GM18508 (cell line): ENCODE measurements at regions not wholly inside any gene's neighbourhood (a gene's known extent, or its start where the extent isn't known, plus 50 kb on each side); places are given as distances from the start of the nearest gene placed in this dataset.
"Not testable (repeated sequence)": the region's sequence is repeated elsewhere in the genome, so short reads cannot be mapped to it uniquely, and the experiment has no call there.

ENCODE experiments used
- ATAC-seq: cut with Tn5 transposase; IDR thresholded peaks from one replicate; pipeline ENCODE4 v1.9.1; 2021; ENCODE audit warnings: moderate number of reproducible peaks; ENCODE audit not compliant: insufficient read depth, unreplicated experiment

DNA sequence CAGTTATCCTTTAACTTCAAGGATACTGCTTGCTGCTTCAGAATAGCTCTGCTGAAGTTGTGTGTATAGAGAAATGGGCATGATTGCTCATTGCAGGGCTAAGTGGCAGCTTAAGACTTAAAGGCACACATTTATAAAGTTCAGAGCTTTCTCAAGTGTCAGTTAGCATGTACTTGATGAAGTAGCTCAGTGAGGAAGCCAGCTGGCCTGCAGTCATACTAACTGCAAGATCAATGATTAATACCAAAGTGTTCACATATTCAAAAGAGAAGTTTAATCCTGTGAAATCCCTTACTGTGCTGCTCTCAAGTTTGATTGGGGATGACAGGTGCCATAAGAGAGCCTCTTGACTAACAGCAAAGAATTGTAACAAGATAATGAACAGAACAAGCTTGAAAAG is 483.4 kb upstream of the NUDT12 start:
- ATAC-seq = no peak

- ATAC-seq = not testable (repeated sequence)
Measured at GRCh38 chr5:104039871-104040270, 477.3 kb upstream of the NUDT12 start.

DNA sequence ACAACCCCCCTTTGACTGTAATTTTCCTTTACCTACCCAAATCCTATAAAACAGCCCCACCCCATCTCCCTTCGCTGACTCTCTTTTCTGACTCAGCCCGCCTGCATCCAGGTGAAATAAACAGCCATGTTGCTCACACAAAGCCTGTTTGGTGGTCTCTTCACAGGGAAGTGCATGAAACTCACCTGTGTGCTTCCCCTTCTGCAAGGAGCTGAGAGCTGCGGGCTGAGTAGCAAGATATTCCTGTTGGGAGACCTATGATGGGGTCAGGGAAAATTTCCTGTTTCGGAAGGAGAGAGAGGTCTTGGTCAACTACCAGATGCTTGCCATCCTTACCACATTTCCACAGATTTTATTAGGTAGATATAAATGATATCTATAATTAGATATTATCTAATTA is 474.5 kb upstream of the NUDT12 start:
- ATAC-seq = not testable (repeated sequence)

- ATAC-seq = not testable (repeated sequence)
Measured at GRCh38 chr5:104033186-104033585, 470.6 kb upstream of the NUDT12 start.

DNA sequence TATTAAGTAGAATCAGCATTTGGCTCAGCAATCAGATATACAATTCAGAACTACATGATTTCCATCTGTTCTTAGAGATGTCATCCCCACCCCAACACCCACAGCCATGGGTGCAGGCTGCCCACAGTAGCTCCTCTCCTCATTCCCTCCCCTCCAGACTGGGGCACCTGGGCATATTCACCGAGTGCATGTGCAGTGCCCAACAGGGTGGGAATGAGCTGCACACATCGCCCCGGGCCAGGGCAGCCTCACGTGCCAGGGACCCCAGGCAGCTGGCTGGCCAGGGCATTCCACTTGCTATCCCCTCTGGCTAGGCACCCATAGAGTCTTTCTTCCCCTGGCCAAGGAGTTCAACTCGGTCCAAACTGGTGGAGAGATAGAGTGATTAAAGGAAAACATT is 461.9 kb upstream of the NUDT12 start:
- no peak for ATAC-seq

DNA sequence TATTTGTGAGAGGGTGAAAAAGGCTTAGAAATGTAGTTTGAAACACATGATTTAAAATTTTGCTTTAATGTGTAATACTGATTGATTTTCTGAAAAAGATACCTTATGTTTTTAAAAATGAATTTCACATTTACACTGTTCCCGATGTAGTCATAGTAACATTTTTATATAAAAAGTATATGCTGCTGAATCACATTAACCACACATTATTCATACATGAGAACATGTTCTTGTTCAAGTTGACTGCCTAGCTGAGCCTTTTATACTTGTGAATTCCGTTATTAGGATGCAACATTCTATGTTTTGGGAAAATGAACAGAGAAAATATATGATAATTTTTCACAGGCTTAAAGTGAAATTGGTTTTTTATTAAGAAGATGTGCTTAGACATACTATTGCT is 461.1 kb upstream of the NUDT12 start:
- no peak for ATAC-seq

- ATAC-seq = no peak
Measured at GRCh38 chr5:104019956-104020355, 457.4 kb upstream of the NUDT12 start.

DNA sequence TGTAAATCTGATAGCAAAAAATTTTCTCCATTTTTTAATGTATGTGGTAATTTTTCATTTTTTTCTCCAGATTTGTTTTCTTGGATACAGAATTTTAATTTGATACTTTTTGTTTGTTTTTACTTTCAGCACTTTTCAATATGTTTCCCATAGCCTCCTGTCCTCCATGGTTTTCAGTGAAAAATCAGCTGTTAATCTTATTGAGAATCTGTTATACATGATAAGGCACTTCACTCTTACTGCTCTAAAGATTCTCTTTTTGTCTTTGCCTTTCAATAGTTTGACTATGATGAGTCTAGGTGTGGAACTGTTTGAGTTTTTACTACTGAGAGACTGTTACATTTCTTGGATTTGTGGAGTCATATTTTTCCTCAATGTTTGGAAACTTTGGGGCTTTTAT is 455.7 kb upstream of the NUDT12 start:
- ATAC-seq = no peak

DNA sequence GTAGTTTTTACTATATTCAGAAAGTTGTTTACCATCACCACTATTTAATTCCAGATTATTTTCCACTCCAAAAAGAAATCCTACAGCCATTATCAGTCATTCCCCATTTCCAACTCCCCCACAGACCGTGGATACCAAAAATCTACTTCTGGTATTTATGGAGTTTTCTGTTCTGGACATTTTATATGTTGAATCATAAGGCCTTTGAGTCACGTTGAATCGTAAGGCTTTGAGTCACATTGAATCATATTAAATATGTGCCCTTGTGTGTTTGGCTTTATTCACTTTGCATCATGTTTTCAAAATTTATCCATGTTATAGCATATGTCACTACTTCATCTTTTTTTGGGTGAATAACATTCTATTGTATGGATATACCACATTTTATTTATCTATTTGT is 454.1 kb upstream of the NUDT12 start:
- no peak for ATAC-seq

- ATAC-seq = no peak
Measured at GRCh38 chr5:104015765-104016164, 453.2 kb upstream of the NUDT12 start.

DNA sequence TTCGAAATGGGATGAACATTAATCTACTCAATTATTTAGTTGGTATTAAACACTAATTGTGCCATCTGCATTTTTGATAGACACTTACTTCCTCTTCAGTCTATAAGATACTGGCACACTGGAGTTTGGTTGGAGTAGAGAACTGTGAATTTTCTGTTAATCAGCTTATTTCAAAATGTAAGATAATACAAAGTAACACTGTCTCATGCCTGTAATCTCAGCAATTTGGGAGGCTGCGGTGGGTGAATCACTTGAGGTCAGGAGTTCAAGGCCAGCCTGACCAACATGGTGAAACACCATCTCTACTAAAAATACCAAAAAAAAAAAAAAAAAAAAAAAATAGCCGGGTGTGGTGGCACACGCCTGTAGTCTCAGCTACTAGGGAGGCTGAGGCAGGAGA is 440.2 kb upstream of the NUDT12 start:
- ATAC-seq = not testable (repeated sequence)

DNA sequence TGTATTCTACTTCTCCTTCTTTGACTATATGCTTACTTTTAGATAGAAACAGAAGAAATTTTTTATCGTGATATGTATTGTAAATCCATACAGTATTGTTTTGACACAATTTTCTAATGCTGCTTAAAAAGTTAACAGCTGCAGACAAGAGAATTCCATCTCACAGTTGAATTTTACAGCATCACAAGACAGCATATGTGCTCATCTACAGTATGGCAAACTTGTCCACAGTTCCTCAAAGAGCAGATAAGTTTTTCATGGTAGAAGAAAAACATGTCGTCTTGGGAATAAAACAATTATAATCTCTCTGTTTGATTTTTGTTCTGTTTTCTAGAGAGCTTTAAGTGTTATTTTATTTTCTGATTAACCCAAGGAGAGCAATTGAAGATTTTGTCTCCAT is 438.5 kb upstream of the NUDT12 start:
- ATAC-seq = no peak

GRCh38 chr5:103993031-103993430 is 430.4 kb upstream of the NUDT12 start:
- no peak for ATAC-seq

- no peak for ATAC-seq
Measured at GRCh38 chr5:103990064-103990463, 427.5 kb upstream of the NUDT12 start.

- no peak for ATAC-seq
Measured at GRCh38 chr5:103981592-103981991, 419.0 kb upstream of the NUDT12 start.

DNA sequence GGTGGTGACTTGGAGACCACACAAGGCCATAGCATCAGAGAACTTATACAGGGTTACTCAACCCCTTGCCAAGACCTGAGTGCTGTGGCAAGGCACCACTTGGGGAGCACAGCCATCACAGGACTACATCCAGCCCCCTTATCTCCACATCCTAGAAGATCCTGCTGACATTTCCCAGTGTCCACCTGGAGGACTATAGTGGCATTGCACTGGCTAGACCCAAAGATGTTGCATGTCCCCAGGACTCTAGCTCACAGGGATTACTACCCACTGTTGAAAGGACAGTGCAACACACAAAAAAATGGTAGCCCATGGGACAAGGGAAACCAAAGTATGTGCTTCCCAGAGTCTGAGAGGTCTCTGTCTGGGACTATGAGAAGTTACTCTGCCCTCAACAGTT is 411.1 kb upstream of the NUDT12 start:
- no peak for ATAC-seq

GRCh38 chr5:103966295-103966694 is 403.7 kb upstream of the NUDT12 start:
- not testable (repeated sequence) for ATAC-seq

DNA sequence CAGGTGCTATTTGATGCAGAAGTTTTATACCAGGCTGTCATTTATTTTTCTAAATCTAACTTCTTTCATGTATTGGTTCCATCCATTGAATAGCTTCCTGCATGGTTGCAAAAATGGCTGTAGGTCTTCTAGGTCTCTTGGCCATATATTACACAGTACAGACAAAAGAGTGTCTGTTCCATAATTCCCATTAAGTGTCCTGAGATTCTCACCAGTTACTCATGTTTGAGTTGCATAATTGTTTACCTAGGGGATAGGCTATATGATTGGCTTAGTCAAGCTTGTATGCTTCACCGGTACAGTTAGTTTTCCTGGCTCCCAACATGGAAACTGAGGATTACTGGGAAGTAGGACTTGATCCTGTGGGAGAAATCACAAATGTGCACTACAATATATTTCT is 399.4 kb upstream of the NUDT12 start:
- no peak for ATAC-seq

- ATAC-seq = no peak
Measured at GRCh38 chr5:103953601-103954382, 391.2 kb upstream of the NUDT12 start.

DNA sequence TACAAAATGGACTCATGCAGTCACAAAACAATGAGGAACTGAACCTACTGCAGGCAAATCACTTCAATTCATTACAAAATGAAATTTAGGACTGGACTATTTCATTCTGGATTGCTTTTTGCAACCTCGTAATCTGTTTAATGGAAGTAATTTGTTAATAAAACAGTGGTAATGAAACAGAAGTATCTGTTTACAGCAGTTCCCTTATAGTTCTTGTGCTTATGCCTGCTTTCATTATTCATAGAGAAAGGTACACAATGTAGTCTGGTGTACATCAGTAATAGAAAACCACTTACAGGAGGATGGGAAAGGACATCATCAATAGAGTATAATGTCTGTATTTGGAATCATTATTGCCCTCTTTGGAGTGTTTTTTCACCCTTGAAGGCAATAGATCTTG is 389.2 kb upstream of the NUDT12 start:
- no peak for ATAC-seq

GRCh38 chr5:103943230-103943629 is 380.6 kb upstream of the NUDT12 start:
- ATAC-seq = no peak

DNA sequence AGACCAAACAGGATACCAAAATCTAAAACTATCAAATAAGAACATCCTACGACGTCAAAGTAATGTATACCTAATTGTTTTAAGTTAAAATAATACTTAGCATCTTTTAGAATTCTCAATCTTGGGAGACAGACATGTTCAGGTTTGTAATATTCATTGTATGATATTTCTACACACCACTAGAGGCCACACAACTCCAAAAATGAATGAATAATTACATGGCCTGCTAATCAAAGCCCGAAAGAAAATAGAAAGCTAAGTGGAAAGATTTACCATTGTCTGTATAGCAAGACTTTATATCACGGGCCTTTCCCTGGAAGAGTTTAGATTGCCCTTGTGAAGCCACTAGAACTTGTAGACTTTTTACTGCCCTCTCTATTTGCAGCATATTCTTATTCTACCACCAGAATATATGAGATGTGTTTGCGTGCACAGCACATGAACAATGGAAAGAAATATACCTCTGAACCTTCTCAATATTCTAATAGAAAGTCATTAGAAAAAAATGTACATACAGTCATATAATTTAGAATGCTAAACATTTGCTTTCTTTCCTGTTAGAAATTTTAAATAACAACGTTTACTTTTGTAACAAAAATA is 380.1 kb upstream of the NUDT12 start:
- ATAC-seq = no peak
